Bronchial epithelial cell (primary cell): ENCODE measurements at regions not wholly inside any gene's neighbourhood (a gene's known extent, or its start where the extent isn't known, plus 50 kb on each side); places are given as distances from the start of the nearest gene placed in this dataset.
A peak's percentile ranks its signal among the peaks of the same experiment; 100 is the strongest.

ENCODE experiments used
- DNase-seq: peaks from one replicate; pipeline ENCODE4 v3.0.0-alpha.2; 2010; ENCODE audit warnings: low read depth
- FAIRE-seq: peaks from 2 replicates; lab custom pipeline; 2011; peaks lifted over from hg19 to GRCh38; lab: Jason Lieb, UNC
- H3K27me3 ChIP-seq: 2 replicates; pipeline ENCODE4 v1.5.1; 2011; ENCODE audit warnings: low read length; ENCODE audit not compliant: control insufficient read depth, insufficient read depth
- H3K36me3 ChIP-seq: 2 replicates; pipeline ENCODE4 v1.5.1; 2011; ENCODE audit warnings: low read length; ENCODE audit not compliant: control insufficient read depth, insufficient read depth
- H3K4me3 ChIP-seq: 2 replicates; pipeline ENCODE4 v1.5.1; 2011; ENCODE audit warnings: mild to moderate bottlenecking, low read depth, low read length, control low read depth
- TF ChIP-seq, protein P1 (sequence below): IDR thresholded peaks from 2 replicates; pipeline ENCODE4 v1.5.1; 2011; ENCODE audit warnings: mild to moderate bottlenecking, moderate library complexity, low read length, control low read depth, inconsistent platforms; ENCODE audit not compliant: insufficient read depth, severe bottlenecking

DNA sequence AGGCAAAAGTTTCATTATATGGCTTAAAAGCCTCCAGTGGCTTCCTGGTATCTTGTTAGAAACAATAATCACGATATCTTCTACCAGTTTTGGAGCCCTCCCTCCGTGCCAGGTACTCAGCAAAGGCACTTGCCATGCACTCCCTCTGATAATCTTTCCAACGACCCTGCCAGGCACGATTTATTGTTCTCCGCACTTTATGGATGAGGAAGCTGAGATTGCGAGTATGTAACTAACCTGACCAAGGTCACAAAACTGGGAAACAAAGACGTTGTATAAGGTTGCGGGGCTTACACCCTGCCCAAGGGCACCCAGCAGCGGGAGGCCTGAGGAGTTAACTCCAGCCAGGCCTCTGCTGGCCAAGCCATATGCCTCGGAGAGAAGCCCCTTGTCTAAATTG is 218.1 kb downstream of the SNX19 start:
- TF ChIP-seq, protein P1, sequence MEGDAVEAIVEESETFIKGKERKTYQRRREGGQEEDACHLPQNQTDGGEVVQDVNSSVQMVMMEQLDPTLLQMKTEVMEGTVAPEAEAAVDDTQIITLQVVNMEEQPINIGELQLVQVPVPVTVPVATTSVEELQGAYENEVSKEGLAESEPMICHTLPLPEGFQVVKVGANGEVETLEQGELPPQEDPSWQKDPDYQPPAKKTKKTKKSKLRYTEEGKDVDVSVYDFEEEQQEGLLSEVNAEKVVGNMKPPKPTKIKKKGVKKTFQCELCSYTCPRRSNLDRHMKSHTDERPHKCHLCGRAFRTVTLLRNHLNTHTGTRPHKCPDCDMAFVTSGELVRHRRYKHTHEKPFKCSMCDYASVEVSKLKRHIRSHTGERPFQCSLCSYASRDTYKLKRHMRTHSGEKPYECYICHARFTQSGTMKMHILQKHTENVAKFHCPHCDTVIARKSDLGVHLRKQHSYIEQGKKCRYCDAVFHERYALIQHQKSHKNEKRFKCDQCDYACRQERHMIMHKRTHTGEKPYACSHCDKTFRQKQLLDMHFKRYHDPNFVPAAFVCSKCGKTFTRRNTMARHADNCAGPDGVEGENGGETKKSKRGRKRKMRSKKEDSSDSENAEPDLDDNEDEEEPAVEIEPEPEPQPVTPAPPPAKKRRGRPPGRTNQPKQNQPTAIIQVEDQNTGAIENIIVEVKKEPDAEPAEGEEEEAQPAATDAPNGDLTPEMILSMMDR: no peak
- no peaks in the 10 kb centered on the region for H3K27me3 ChIP-seq
- H3K36me3 ChIP-seq: no peaks in the 10 kb centered on the region
- FAIRE-seq: no peak
- no peak for DNase-seq
- no peak overlapping the region for H3K4me3 ChIP-seq

DNA sequence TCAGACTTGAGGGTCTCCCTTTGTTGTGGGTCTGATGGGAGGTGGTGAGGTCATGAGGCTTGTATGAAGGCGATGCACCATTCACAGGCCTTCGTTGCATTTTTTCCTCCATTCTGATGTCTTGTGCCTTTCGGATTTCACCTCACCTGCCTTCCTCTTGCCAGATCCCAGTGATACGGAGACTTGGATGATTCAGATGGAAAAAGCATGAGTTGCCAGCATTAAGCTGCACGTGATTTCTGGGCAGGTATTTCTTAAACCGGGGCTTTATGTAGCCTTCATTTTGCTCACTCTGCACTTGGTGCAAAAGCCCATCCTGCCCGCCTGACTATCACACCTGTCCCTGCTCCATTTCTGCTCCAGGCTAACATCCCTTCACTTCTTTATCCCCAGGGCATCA is 216.7 kb downstream of the SNX19 start:
- DNase-seq: no peak
- TF ChIP-seq, protein P1: no peak
- FAIRE-seq: peak; percentile 23
- Histone ChIP-seq H3K36me3 (no peaks in the 10 kb centered on the region), H3K4me3 (no peak overlapping the region), H3K27me3 (no peaks in the 10 kb centered on the region)

DNA sequence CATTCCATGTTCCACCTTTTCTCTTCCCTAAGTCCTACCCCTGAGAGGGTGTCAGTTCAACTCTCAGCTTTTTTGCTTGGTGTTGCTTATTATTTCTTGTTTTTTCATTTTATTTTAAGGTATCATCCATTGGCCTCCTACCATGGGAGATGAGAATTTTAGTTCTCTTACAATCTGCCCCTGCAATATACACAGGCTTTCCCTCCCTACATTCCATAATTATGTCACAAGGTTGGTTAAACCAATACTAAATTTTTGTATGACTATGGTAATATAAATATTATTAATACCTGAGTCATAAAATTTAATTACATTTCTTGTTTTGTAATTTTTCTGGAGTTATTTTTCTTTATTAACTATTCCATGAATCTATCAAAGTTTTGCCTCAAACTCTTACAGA is 216.2 kb downstream of the SNX19 start:
- DNase-seq (no peak), FAIRE-seq (no peak)
- no peaks in the 10 kb centered on the region for H3K36me3 ChIP-seq
- TF ChIP-seq, protein P1: no peak
- H3K27me3 ChIP-seq: no peaks in the 10 kb centered on the region
- H3K4me3 ChIP-seq: no peak overlapping the region

DNA sequence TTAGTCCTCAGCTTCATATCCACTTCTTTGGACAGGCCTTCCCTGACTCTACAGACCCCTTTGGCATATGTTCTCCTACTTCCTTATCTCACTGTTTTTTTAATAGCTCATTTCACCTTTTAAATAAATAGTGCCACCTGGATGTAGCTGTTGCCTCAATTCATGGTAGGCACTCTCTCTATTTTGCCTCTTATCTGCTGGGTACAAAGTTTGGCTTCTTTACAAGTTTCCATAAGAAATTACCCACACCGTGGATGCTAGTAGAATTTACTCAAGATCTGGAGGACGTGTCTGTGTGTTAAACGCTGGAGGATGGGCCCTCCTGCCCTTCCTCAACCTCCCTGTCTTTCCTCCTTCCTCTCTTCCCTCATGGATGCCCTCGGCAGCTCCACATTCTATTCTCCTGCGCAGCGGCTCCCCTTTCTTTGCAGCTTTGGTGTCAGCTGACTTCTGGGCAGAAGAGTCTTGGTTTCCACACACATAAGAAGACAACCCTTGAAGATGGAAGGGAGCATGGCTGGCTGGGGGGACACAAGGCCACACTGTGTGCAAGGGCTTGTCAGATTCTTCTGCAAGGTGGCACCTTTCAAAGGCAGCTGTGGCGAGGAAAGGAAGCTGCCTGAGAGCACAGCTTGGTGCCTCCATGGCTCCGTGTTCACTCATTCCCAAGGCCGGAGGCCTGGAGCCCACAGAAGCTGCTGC is 212.6 kb downstream of the SNX19 start:
- FAIRE-seq: no peak

DNA sequence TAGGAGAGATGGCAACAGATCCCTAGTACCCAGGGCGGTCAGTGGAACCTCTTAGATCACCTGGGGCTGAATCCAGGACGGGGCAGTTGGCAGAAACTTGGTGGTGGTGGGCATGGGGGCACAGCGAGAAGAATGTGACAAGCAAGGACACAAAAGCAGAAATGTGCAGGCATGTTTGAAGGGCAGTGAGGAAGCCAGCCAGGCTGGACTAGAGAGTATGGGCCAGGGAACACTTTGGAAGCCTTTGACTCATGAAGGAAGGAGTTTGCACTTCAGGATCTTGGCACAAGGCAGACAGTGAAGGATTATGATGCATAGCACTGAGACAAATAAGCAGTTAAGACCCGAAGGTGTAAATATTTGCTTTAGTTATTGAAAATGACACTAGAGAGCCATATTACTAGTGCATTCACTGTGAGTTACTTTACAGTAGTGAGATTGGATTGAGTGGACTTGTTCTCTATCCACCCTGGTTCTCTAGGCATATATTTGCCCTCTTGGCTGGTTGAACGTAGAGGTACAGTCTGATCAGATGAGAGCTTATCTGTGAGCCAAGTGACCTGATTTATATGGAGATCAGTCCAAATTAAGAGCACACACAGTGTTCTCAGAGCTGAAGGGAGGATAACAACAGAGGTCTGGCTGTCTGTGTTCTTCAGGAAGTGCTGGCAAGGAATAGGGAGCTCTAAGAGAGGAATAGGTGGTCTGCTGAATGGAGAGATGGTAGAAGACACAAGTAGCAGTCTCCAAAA is 210.4 kb downstream of the SNX19 start:
- Histone ChIP-seq H3K36me3 (no peaks in the 10 kb centered on the region), H3K27me3 (no peaks in the 10 kb centered on the region), H3K4me3 (no peak overlapping the region)
- TF ChIP-seq, protein P1: no peak
- FAIRE-seq (peak; percentile 28), DNase-seq (peak; percentile 59)

More for the DNA sequence above, 212.6 kb downstream of the SNX19 start:
- Histone ChIP-seq H3K36me3 (no peaks in the 10 kb centered on the region), H3K27me3 (no peaks in the 10 kb centered on the region), H3K4me3 (no peak overlapping the region)
- TF ChIP-seq, protein P1: no peak
- no peak for DNase-seq
